GM12878 (cell line): ENCODE measurements at regions not wholly inside any gene's neighbourhood (a gene's known extent, or its start where the extent isn't known, plus 50 kb on each side); places are given as distances from the start of the nearest gene placed in this dataset.

Source experiments
- ATAC-seq: fragments of 200-7000 bp; cut with Tn5 transposase; 3 replicates; pipeline ENCODE4 v1.9.1; 2020; ENCODE audit warnings: mild to moderate bottlenecking, moderate library complexity
- BruUV-seq: library from RNA; stranded (reverse); fragments of 400-500 nt; replicated peaks from 2 replicates; lab custom pipeline; 2021; lab: Mats Ljungman, UMichigan
- CTCF ChIA-PET: fragments of 300-600 bp; sonication (Branson Sonifier 250); formaldehyde crosslinking; extraction: SDS; loops from one replicate; lab custom pipeline; 2021; ENCODE audit warnings: inconsistent platforms; lab: Yijun Ruan, JAX
- POLR2A ChIA-PET: fragments of 350-600 bp; formaldehyde crosslinking; extraction: SDS; loops from one replicate; lab custom pipeline; 2021; ENCODE audit warnings: inconsistent platforms; lab: Charles Lee
- RAD21 ChIA-PET: fragments of 300-600 bp; sonication (Branson Sonifier 250); formaldehyde crosslinking; loops from one replicate; lab custom pipeline; 2023; ENCODE audit warnings: antibody characterized with exemption; ENCODE audit not compliant: unreplicated experiment; lab: Charles Lee
- SMC1A ChIA-PET: fragments of 300-600 bp; sonication (Branson Sonifier 250); formaldehyde crosslinking; loops from one replicate; lab custom pipeline; 2023; ENCODE audit not compliant: unreplicated experiment, uncharacterized antibody; lab: Charles Lee
- DNase-seq: peaks from one replicate; pipeline ENCODE4 v3.0.0-alpha.2; 2011; ENCODE audit warnings: low read depth, low spot score
- FAIRE-seq: peaks from 3 replicates; lab custom pipeline; 2011; peaks lifted over from hg19 to GRCh38; lab: Jason Lieb, UNC
- H2AFZ ChIP-seq: 2 replicates; pipeline ENCODE4 v1.6.0; 2011; ENCODE audit warnings: low read depth, low read length, control low read depth; ENCODE audit not compliant: control insufficient read depth
- H3K27ac ChIP-seq: 2 replicates; pipeline ENCODE4 v1.5.1; 2011; ENCODE audit warnings: control low read depth; ENCODE audit not compliant: control insufficient read depth, insufficient read depth
- H3K27me3 ChIP-seq, 2 experiments: replicated peaks in 1 of 2; 2 replicates each; pipeline versions ENCODE4 v1.6.0 to v1.6.1; 2011; ENCODE audit warnings: low read length in 1 of 2; ENCODE audit not compliant: control insufficient read depth in 2 of 2, insufficient read depth in 2 of 2
- H3K36me3 ChIP-seq, 2 experiments: 2 replicates each; pipeline ENCODE4 v1.5.1; 2011; ENCODE audit warnings: low read length in 1 of 2; ENCODE audit not compliant: control insufficient read depth in 2 of 2, insufficient read depth in 2 of 2
- H3K4me1 ChIP-seq: 2 replicates; pipeline ENCODE4 v1.6.1; 2011; ENCODE audit warnings: mild to moderate bottlenecking, low read length, moderate library complexity, mixed read lengths; ENCODE audit not compliant: control insufficient read depth, insufficient read depth
- H3K4me2 ChIP-seq: 2 replicates; pipeline ENCODE4 v1.6.0; 2011; ENCODE audit warnings: control low read depth; ENCODE audit not compliant: control insufficient read depth, insufficient read depth
- H3K4me3 ChIP-seq: fragments of 200-600 bp; sonication (generic); 2 replicates; pipeline ENCODE4 v1.5.1; 2016
- H3K79me2 ChIP-seq: 2 replicates; pipeline ENCODE4 v1.6.0; 2011; ENCODE audit warnings: low read length; ENCODE audit not compliant: control insufficient read depth, insufficient read depth
- H3K9ac ChIP-seq: 2 replicates; pipeline ENCODE4 v1.8.0; 2011; ENCODE audit warnings: low read length, control low read depth, mixed read lengths; ENCODE audit not compliant: control insufficient read depth, insufficient read depth
- H3K9me3 ChIP-seq: replicated peaks from 3 replicates; pipeline ENCODE4 v1.5.1; 2011; ENCODE audit warnings: mild to moderate bottlenecking, low read length; ENCODE audit not compliant: control insufficient read depth, insufficient read depth
- H4K20me1 ChIP-seq: 2 replicates; pipeline ENCODE4 v1.6.0; 2011; ENCODE audit not compliant: control insufficient read depth, insufficient read depth
- FOXK2 ChIP-seq: fragments of 450-650 bp; IDR thresholded peaks from 2 replicates; pipeline ENCODE4 v1.6.1; 2017; ENCODE audit warnings: mild to moderate bottlenecking, moderate library complexity
- IKZF2 ChIP-seq, 2 experiments: fragments of 450-650 bp; IDR thresholded peaks; 2 replicates each; pipeline ENCODE4 v1.6.1; 2017; ENCODE audit warnings: mild to moderate bottlenecking in 2 of 2, moderate library complexity in 2 of 2
- SMAD5 ChIP-seq: IDR thresholded peaks from 2 replicates; pipeline ENCODE4 v1.6.1; 2016; ENCODE audit warnings: antibody characterized with exemption, low read depth
- WGBS: methylation state at CpG from one replicate; pipeline ENCODE4 v1.1.6; 2016; ENCODE audit warnings: low lambda C conversion rate; ENCODE audit not compliant: insufficient replicate concordance, insufficient coverage; ENCODE audit errors: missing lambda C conversion rate; 5-methylcytosine and 5-hydroxymethylcytosine counted together
- in situ Hi-C: fragments of 300-500 bp; cut with MboI; formaldehyde crosslinking; loops from 9 replicates; pipeline ENCODE4 v1.14.3; 2018; ENCODE audit warnings: mixed read lengths
- intact Hi-C: fragments of 100-400 bp; cut with micrococcal nuclease; formaldehyde crosslinking; loops from one replicate; pipeline ENCODE4 v1.14.2; 2022; ENCODE audit not compliant: unreplicated experiment
- TF ChIP-seq, protein P1 (sequence below): fragments of 450-650 bp; IDR thresholded peaks from 2 replicates; pipeline ENCODE4 v1.6.1; 2017; ENCODE audit warnings: mild to moderate bottlenecking, moderate library complexity
- TF ChIP-seq, protein P2 (sequence below), 3 experiments: IDR thresholded peaks in 2 of 3; conservative IDR thresholded peaks in 1 of 3; 2 replicates each; pipeline ENCODE4 v1.5.1; 2011; ENCODE audit warnings: low read depth in 3 of 3, low read length in 3 of 3, mild to moderate bottlenecking in 3 of 3, control low read depth in 2 of 3, moderate library complexity in 2 of 3, inconsistent platforms in 1 of 3, mixed read lengths in 1 of 3; ENCODE audit not compliant: control insufficient read depth in 2 of 3, insufficient read depth in 1 of 3; ENCODE audit errors: extremely low read depth in 1 of 3

DNA sequence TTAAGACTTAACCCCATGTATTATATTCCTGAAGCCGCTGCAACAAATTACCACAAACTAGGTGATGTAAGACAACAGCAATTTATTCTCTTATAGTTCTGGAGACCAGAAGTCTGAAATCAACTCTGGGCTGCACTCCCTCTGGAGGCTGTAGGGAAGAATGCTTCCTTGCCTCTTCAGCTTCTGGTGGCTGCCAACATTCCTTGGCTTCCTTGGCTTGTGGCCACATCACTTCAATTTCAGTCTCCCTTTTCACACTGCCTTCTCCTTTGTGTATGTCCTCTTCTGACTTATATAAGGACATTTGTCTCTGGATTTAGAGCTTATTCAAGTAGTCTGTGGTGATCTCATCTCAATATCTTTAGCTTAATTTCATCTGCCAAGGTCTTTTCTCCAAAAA, 141.6 kb downstream of the DHX35 start (continued):
- TF ChIP-seq, protein P1, sequence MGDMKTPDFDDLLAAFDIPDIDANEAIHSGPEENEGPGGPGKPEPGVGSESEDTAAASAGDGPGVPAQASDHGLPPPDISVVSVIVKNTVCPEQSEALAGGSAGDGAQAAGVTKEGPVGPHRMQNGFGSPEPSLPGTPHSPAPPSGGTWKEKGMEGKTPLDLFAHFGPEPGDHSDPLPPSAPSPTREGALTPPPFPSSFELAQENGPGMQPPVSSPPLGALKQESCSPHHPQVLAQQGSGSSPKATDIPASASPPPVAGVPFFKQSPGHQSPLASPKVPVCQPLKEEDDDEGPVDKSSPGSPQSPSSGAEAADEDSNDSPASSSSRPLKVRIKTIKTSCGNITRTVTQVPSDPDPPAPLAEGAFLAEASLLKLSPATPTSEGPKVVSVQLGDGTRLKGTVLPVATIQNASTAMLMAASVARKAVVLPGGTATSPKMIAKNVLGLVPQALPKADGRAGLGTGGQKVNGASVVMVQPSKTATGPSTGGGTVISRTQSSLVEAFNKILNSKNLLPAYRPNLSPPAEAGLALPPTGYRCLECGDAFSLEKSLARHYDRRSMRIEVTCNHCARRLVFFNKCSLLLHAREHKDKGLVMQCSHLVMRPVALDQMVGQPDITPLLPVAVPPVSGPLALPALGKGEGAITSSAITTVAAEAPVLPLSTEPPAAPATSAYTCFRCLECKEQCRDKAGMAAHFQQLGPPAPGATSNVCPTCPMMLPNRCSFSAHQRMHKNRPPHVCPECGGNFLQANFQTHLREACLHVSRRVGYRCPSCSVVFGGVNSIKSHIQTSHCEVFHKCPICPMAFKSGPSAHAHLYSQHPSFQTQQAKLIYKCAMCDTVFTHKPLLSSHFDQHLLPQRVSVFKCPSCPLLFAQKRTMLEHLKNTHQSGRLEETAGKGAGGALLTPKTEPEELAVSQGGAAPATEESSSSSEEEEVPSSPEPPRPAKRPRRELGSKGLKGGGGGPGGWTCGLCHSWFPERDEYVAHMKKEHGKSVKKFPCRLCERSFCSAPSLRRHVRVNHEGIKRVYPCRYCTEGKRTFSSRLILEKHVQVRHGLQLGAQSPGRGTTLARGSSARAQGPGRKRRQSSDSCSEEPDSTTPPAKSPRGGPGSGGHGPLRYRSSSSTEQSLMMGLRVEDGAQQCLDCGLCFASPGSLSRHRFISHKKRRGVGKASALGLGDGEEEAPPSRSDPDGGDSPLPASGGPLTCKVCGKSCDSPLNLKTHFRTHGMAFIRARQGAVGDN: no peak
- TF ChIP-seq SMAD5 (no peak), IKZF2 (IDR thresholded peaks at IDR 0.05) (no peak)

DNA sequence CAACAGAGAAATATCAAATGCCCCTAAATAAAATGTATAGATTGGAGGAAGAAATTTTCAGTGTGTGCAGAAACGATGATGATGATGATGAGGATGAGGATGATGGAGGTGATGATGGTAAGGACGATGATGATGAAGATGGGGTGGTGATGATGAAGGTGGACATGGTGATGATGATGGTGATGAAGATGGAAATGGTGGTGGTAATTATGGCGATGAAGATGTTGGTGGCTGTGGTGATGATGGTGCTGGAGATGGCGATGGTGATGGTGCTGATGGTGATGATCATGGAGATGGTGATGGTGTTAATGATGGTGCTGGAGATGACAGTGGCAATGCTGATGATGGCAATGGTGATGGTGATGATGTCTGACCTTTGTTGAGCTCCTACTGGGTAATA, 141.2 kb downstream of the DHX35 start:
- in situ Hi-C loops (no loop called here), intact Hi-C loops (no loop called here)
- FAIRE-seq: no peak
- ATAC-seq: no peak
- ChIA-PET POLR2A (no interaction called here), RAD21 (interaction anchor here (1.5 kb wide), 1 partner anchor 53 kb away, joined by 4 read pairs; no protein-coding TSS in a partner anchor), SMC1A (no interaction called here), CTCF (interaction anchor here (0.6 to 1.5 kb wide), 3 partner anchors 36 to 121 kb away, joined by 3 to 4 read pairs (median 3); no protein-coding TSS in a partner anchor)
- no peak overlapping the region for H3K4me2 ChIP-seq
- no peak overlapping the region for H3K4me3 ChIP-seq
- WGBS: 7% methylated on average over 4 of the region's 4 CpGs
- no TSS peak for BruUV-seq
- TF ChIP-seq, protein P2, sequence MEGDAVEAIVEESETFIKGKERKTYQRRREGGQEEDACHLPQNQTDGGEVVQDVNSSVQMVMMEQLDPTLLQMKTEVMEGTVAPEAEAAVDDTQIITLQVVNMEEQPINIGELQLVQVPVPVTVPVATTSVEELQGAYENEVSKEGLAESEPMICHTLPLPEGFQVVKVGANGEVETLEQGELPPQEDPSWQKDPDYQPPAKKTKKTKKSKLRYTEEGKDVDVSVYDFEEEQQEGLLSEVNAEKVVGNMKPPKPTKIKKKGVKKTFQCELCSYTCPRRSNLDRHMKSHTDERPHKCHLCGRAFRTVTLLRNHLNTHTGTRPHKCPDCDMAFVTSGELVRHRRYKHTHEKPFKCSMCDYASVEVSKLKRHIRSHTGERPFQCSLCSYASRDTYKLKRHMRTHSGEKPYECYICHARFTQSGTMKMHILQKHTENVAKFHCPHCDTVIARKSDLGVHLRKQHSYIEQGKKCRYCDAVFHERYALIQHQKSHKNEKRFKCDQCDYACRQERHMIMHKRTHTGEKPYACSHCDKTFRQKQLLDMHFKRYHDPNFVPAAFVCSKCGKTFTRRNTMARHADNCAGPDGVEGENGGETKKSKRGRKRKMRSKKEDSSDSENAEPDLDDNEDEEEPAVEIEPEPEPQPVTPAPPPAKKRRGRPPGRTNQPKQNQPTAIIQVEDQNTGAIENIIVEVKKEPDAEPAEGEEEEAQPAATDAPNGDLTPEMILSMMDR (IDR thresholded peaks at IDR 0.05 in 2 of 3, conservative IDR thresholded peaks at IDR 0.05 in 1 of 3; ENCODE audit: control insufficient read depth in 2 of 3, extremely low read depth in 1 of 3, insufficient read depth in 1 of 3, low read depth in 3 of 3, low read length in 3 of 3): no peak
- peak; percentile 34; the same call in 1 of the 2 replicates for TF ChIP-seq FOXK2
- no peak overlapping the region for H3K9ac ChIP-seq
- no peaks in the 10 kb centered on the region for H4K20me1 ChIP-seq
- no peaks in the 10 kb centered on the region for H3K79me2 ChIP-seq
- no peaks in the 10 kb centered on the region; the same call in 2 of the 3 replicates for H3K9me3 ChIP-seq
- no peak overlapping the region for H3K27ac ChIP-seq
- no peaks in the 10 kb centered on the region for H3K4me1 ChIP-seq
- peaks cover 0 to 3% of the 10 kb centered on the region in 2 experiments; a peak in 2 of 4 replicates for H3K27me3 ChIP-seq
- H2AFZ ChIP-seq: no peak overlapping the region
- no peak for DNase-seq
- no peaks in the 10 kb centered on the region for H3K36me3 ChIP-seq
